WTC11 (cell line): ENCODE measurements at regions not wholly inside any gene's neighbourhood (a gene's known extent, or its start where the extent isn't known, plus 50 kb on each side); places are given as distances from the start of the nearest gene placed in this dataset.

Experiments
- ATAC-seq: fragments of 200-7000 bp; cut with Tn5 transposase; 2 replicates; pipeline ENCODE4 v1.10.0; 2021; ENCODE audit warnings: mild to moderate bottlenecking, moderate library complexity
- CTCF ChIA-PET: fragments of 300-600 bp; sonication (Branson Sonifier 250); formaldehyde crosslinking; loops from one replicate; lab custom pipeline; 2021; ENCODE audit warnings: antibody characterized with exemption; lab: Charles Lee
- POLR2A ChIA-PET: fragments of 350-600 bp; sonication (Branson Sonifier 250); formaldehyde crosslinking; loops from one replicate; lab custom pipeline; 2021; ENCODE audit warnings: antibody characterized with exemption; lab: Charles Lee
- DNase-seq: peaks from one replicate; pipeline ENCODE4 v3.0.0; 2021; ENCODE audit warnings: low spot score
- H3K27ac Mint-ChIP-seq: 2 replicates; pipeline ENCODE4 v1.8.0; 2021; ENCODE audit warnings: mixed read lengths
- H3K27me3 Mint-ChIP-seq: 2 replicates; pipeline ENCODE4 v1.8.0; 2021; ENCODE audit warnings: low read depth, mild to moderate bottlenecking, moderate library complexity, mixed read lengths
- H3K36me3 Mint-ChIP-seq: 2 replicates; pipeline ENCODE4 v1.8.0; 2021; ENCODE audit warnings: mixed read lengths
- H3K4me1 Mint-ChIP-seq: 2 replicates; pipeline ENCODE4 v1.8.0; 2022; ENCODE audit warnings: mixed read lengths
- H3K4me3 Mint-ChIP-seq: 2 replicates; pipeline ENCODE4 v1.8.0; 2021; ENCODE audit warnings: mild to moderate bottlenecking, moderate library complexity, mixed read lengths
- H3K9me3 Mint-ChIP-seq: 2 replicates; pipeline ENCODE4 v1.8.0; 2021; ENCODE audit warnings: mixed read lengths
- ATF1 ChIP-seq: sonication (generic); formaldehyde crosslinking; IDR thresholded peaks from 2 replicates; pipeline ENCODE4 v1.8.1; 2023; ENCODE audit warnings: mild to moderate bottlenecking, moderate library complexity, missing genetic modification reagents
- ATF2 ChIP-seq: sonication (generic); formaldehyde crosslinking; IDR thresholded peaks from 2 replicates; pipeline ENCODE4 v1.8.1; 2022; ENCODE audit warnings: low read depth, missing genetic modification reagents, borderline replicate concordance
- CBFB ChIP-seq: sonication (generic); formaldehyde crosslinking; IDR thresholded peaks from 2 replicates; pipeline ENCODE4 v1.8.1; 2022; ENCODE audit warnings: mild to moderate bottlenecking, low read depth, missing genetic modification reagents
- CREB1 ChIP-seq: sonication (generic); formaldehyde crosslinking; IDR thresholded peaks from 2 replicates; pipeline ENCODE4 v1.8.0; 2023; ENCODE audit warnings: mild to moderate bottlenecking, missing genetic modification reagents
- E2F1 ChIP-seq: sonication (generic); formaldehyde crosslinking; IDR thresholded peaks from 2 replicates; pipeline ENCODE4 v1.8.0; 2022; ENCODE audit warnings: mild to moderate bottlenecking, missing genetic modification reagents
- ERG ChIP-seq: fragments of 250-450 bp; sonication (Bioruptor Pico); IDR thresholded peaks from 2 replicates; pipeline ENCODE4 v1.8.0; 2021; ENCODE audit warnings: mild to moderate bottlenecking
- FOXJ3 ChIP-seq: sonication (generic); formaldehyde crosslinking; IDR thresholded peaks from 2 replicates; pipeline ENCODE4 v1.9.0; 2021; ENCODE audit warnings: missing genetic modification reagents, mild to moderate bottlenecking, borderline replicate concordance
- FOXK1 ChIP-seq: sonication (generic); formaldehyde crosslinking; IDR thresholded peaks from 2 replicates; pipeline ENCODE4 v1.8.0; 2022; ENCODE audit warnings: mild to moderate bottlenecking, moderate library complexity, missing genetic modification reagents
- IRF2 ChIP-seq: sonication (generic); formaldehyde crosslinking; IDR thresholded peaks from 2 replicates; pipeline ENCODE4 v1.8.0; 2022; ENCODE audit warnings: low read depth, missing genetic modification reagents, borderline replicate concordance
- SMAD4 ChIP-seq: sonication (generic); formaldehyde crosslinking; IDR thresholded peaks from 2 replicates; pipeline ENCODE4 v1.8.0; 2022; ENCODE audit warnings: mild to moderate bottlenecking, missing genetic modification reagents
- SP1 ChIP-seq: sonication (generic); formaldehyde crosslinking; conservative IDR thresholded peaks from 2 replicates; pipeline ENCODE4 v1.8.1; 2022; ENCODE audit warnings: missing genetic modification reagents
- STAT6 ChIP-seq: sonication (generic); formaldehyde crosslinking; conservative IDR thresholded peaks from 2 replicates; pipeline ENCODE4 v1.8.1; 2023; ENCODE audit warnings: mild to moderate bottlenecking, low read depth, missing genetic modification reagents, moderate library complexity
- ZMAT4 ChIP-seq: fragments of 250-450 bp; sonication (Bioruptor Pico); IDR thresholded peaks from 2 replicates; pipeline ENCODE4 v1.9.0; 2021; ENCODE audit warnings: mild to moderate bottlenecking
- ZNF317 ChIP-seq: sonication (generic); formaldehyde crosslinking; IDR thresholded peaks from 2 replicates; pipeline ENCODE4 v1.8.1; 2023; ENCODE audit warnings: low read depth, mild to moderate bottlenecking, moderate library complexity, missing genetic modification reagents, borderline replicate concordance
- TF ChIP-seq, protein P1 (sequence below): sonication (generic); formaldehyde crosslinking; IDR thresholded peaks from 2 replicates; pipeline ENCODE4 v1.8.1; 2022; ENCODE audit warnings: low read depth, mild to moderate bottlenecking, moderate library complexity, missing genetic modification reagents, borderline replicate concordance
- TF ChIP-seq, protein P2 (sequence below): sonication (generic); formaldehyde crosslinking; IDR thresholded peaks from 2 replicates; pipeline ENCODE4 v1.8.0; 2022; ENCODE audit warnings: mild to moderate bottlenecking, missing genetic modification reagents
- TF ChIP-seq, protein P3 (sequence below): sonication (generic); formaldehyde crosslinking; IDR thresholded peaks from 2 replicates; pipeline ENCODE4 v1.8.0; 2022; ENCODE audit warnings: mild to moderate bottlenecking, missing genetic modification reagents
- TF ChIP-seq, protein P4 (sequence below): sonication (generic); formaldehyde crosslinking; IDR thresholded peaks from 2 replicates; pipeline ENCODE4 v1.8.1; 2023; ENCODE audit warnings: mild to moderate bottlenecking, missing genetic modification reagents, borderline replicate concordance
- TF ChIP-seq, protein P5 (sequence below): sonication (generic); formaldehyde crosslinking; conservative IDR thresholded peaks from 2 replicates; pipeline ENCODE4 v1.8.1; 2022; ENCODE audit warnings: mild to moderate bottlenecking, missing genetic modification reagents

DNA sequence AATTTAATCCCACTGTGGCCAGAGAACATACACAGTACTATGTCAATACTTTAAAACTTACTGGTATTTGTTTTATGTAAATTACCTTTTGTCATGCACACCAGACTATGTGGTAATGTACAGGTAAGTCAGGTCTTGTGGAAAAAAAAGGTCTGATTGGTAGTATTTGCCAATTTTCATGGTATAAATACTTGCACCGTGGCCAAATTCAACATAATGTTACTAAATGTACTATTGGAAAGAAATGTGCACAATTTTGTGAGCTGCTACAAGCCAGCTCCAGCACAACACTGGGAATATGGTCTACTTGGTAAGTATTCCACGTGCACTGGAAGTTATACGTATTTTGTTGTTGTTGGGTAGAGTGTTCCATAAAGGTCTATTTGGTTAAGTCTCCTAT lies 392.5 kb downstream of the RPS24 start:
- Mint-ChIP-seq H3K27ac (no peak overlapping the region), H3K4me1 (peaks cover 18% of the 10 kb centered on the region), H3K4me3 (no peak overlapping the region), H3K9me3 (peaks cover 23% of the 10 kb centered on the region), H3K36me3 (peaks cover 11% of the 10 kb centered on the region), H3K27me3 (peaks cover 6% of the 10 kb centered on the region)
- DNase-seq (no peak), ATAC-seq (no peak)
- TF ChIP-seq, protein P1, sequence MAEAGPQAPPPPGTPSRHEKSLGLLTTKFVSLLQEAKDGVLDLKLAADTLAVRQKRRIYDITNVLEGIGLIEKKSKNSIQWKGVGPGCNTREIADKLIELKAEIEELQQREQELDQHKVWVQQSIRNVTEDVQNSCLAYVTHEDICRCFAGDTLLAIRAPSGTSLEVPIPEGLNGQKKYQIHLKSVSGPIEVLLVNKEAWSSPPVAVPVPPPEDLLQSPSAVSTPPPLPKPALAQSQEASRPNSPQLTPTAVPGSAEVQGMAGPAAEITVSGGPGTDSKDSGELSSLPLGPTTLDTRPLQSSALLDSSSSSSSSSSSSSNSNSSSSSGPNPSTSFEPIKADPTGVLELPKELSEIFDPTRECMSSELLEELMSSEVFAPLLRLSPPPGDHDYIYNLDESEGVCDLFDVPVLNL (CRISPR knock-in tag): no peak
- TF ChIP-seq ATF2 (CRISPR knock-in tag) (no peak), ATF1 (CRISPR knock-in tag) (no peak), IRF2 (CRISPR knock-in tag) (no peak), SMAD4 (CRISPR knock-in tag) (no peak), SP1 (CRISPR knock-in tag) (no peak)
- ChIA-PET POLR2A (no interaction called here), CTCF (no interaction called here)

DNA sequence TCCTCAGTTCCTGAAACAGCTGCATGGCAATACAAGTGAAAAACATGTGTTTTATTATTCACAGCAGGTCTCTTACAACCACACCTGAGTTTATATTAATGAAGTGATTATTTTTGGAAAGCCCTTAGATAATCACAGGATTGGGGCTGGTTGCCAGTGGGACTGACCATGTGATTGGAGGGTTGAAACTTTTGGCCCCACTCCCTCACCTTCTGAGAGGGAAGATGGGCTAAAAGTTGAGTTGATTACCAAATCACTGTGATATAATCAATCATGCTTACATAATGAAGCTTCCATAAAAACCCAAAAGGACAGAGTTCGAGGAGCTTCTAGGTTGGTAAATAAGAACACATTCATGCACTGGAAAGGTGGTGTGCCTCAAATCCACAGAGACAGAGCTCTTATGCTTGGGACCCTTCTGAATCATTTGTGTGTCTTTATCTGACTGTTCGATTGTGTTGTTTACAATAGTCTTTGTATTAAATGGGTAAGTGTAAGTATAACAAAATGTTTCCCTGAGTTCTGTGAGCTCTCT lies 393.9 kb downstream of the RPS24 start:
- DNase-seq (no peak), ATAC-seq (no peak)
- POLR2A ChIA-PET: no interaction called here
- H3K9me3 Mint-ChIP-seq: peaks cover 23% of the 10 kb centered on the region
- H3K27ac Mint-ChIP-seq: no peak overlapping the region
- H3K4me1 Mint-ChIP-seq: peaks cover 6% of the 10 kb centered on the region
- peaks cover 6% of the 10 kb centered on the region for H3K27me3 Mint-ChIP-seq
- peaks cover 11% of the 10 kb centered on the region for H3K36me3 Mint-ChIP-seq
- no peak overlapping the region for H3K4me3 Mint-ChIP-seq
- CTCF ChIA-PET: no interaction called here
- TF ChIP-seq, protein P2, sequence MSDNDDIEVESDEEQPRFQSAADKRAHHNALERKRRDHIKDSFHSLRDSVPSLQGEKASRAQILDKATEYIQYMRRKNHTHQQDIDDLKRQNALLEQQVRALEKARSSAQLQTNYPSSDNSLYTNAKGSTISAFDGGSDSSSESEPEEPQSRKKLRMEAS: no peak
- TF ChIP-seq CBFB (no peak), FOXK1 (CRISPR knock-in tag) (no peak), ERG (CRISPR knock-in tag) (no peak), E2F1 (CRISPR knock-in tag) (no peak), IRF2 (CRISPR knock-in tag) (no peak), ZNF317 (CRISPR knock-in tag) (no peak), STAT6 (CRISPR knock-in tag) (no peak), CREB1 (CRISPR knock-in tag) (no peak), ZMAT4 (no peak), FOXJ3 (no peak)
- TF ChIP-seq, protein P3, sequence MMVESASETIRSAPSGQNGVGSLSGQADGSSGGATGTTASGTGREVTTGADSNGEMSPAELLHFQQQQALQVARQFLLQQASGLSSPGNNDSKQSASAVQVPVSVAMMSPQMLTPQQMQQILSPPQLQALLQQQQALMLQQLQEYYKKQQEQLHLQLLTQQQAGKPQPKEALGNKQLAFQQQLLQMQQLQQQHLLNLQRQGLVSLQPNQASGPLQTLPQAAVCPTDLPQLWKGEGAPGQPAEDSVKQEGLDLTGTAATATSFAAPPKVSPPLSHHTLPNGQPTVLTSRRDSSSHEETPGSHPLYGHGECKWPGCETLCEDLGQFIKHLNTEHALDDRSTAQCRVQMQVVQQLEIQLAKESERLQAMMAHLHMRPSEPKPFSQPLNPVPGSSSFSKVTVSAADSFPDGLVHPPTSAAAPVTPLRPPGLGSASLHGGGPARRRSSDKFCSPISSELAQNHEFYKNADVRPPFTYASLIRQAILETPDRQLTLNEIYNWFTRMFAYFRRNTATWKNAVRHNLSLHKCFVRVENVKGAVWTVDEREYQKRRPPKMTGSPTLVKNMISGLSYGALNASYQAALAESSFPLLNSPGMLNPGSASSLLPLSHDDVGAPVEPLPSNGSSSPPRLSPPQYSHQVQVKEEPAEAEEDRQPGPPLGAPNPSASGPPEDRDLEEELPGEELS (CRISPR knock-in tag): no peak
- TF ChIP-seq, protein P4, sequence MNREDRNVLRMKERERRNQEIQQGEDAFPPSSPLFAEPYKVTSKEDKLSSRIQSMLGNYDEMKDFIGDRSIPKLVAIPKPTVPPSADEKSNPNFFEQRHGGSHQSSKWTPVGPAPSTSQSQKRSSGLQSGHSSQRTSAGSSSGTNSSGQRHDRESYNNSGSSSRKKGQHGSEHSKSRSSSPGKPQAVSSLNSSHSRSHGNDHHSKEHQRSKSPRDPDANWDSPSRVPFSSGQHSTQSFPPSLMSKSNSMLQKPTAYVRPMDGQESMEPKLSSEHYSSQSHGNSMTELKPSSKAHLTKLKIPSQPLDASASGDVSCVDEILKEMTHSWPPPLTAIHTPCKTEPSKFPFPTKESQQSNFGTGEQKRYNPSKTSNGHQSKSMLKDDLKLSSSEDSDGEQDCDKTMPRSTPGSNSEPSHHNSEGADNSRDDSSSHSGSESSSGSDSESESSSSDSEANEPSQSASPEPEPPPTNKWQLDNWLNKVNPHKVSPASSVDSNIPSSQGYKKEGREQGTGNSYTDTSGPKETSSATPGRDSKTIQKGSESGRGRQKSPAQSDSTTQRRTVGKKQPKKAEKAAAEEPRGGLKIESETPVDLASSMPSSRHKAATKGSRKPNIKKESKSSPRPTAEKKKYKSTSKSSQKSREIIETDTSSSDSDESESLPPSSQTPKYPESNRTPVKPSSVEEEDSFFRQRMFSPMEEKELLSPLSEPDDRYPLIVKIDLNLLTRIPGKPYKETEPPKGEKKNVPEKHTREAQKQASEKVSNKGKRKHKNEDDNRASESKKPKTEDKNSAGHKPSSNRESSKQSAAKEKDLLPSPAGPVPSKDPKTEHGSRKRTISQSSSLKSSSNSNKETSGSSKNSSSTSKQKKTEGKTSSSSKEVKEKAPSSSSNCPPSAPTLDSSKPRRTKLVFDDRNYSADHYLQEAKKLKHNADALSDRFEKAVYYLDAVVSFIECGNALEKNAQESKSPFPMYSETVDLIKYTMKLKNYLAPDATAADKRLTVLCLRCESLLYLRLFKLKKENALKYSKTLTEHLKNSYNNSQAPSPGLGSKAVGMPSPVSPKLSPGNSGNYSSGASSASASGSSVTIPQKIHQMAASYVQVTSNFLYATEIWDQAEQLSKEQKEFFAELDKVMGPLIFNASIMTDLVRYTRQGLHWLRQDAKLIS (CRISPR knock-in tag): no peak
- TF ChIP-seq, protein P5, sequence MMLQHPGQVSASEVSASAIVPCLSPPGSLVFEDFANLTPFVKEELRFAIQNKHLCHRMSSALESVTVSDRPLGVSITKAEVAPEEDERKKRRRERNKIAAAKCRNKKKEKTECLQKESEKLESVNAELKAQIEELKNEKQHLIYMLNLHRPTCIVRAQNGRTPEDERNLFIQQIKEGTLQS (CRISPR knock-in tag): no peak
